Karpas-422 (cell line): ENCODE measurements at regions not wholly inside any gene's neighbourhood (a gene's known extent, or its start where the extent isn't known, plus 50 kb on each side); places are given as distances from the start of the nearest gene placed in this dataset.

Experiments
- DNase-seq: peaks from one replicate; pipeline ENCODE4 v3.0.0-alpha.2; 2015
- H2AFZ ChIP-seq: fragments of 200-600 bp; sonication (generic); 2 replicates; pipeline ENCODE4 v1.6.1; 2014; ENCODE audit warnings: antibody characterized with exemption, low read length, mixed read lengths
- H3K27ac ChIP-seq: fragments of 200-600 bp; sonication (generic); 2 replicates; pipeline ENCODE4 v1.5.1; 2014; ENCODE audit warnings: mild to moderate bottlenecking, low read length, moderate library complexity
- H3K27me3 ChIP-seq: fragments of 200-600 bp; sonication (generic); 2 replicates; pipeline ENCODE4 v1.6.1; 2014; ENCODE audit warnings: low read length, mixed read lengths
- H3K36me3 ChIP-seq: fragments of 200-600 bp; sonication (generic); 2 replicates; pipeline ENCODE4 v1.6.1; 2014; ENCODE audit warnings: low read length, mixed read lengths; ENCODE audit not compliant: insufficient read depth
- H3K4me1 ChIP-seq: fragments of 200-600 bp; sonication (generic); 2 replicates; pipeline ENCODE4 v1.6.1; 2014; ENCODE audit warnings: mild to moderate bottlenecking, low read length, mixed read lengths
- H3K4me2 ChIP-seq: fragments of 200-600 bp; sonication (generic); 2 replicates; pipeline ENCODE4 v1.6.1; 2014; ENCODE audit warnings: low read length, low read depth, mild to moderate bottlenecking; ENCODE audit not compliant: poor library complexity, severe bottlenecking
- H3K4me3 ChIP-seq: fragments of 200-600 bp; sonication (generic); 2 replicates; pipeline ENCODE4 v1.5.1; 2014; ENCODE audit warnings: mild to moderate bottlenecking, antibody characterized with exemption, low read length, mixed read lengths
- H3K79me2 ChIP-seq: fragments of 200-600 bp; sonication (generic); 2 replicates; pipeline ENCODE4 v1.6.1; 2014; ENCODE audit warnings: mild to moderate bottlenecking, low read length, mixed read lengths
- H3K9ac ChIP-seq: fragments of 200-600 bp; sonication (generic); 2 replicates; pipeline ENCODE4 v1.6.0; 2014; ENCODE audit warnings: low read length
- H3K9me2 ChIP-seq: fragments of 200-600 bp; sonication (generic), shearing (Covaris generic); replicated peaks from 2 replicates; pipeline ENCODE4 v1.6.0; 2014; ENCODE audit warnings: mild to moderate bottlenecking, low read length, moderate library complexity; ENCODE audit not compliant: insufficient read depth
- H3K9me3 ChIP-seq: fragments of 300-700, 200-600 bp; sonication (generic); 2 replicates; pipeline ENCODE4 v1.6.1; 2014; ENCODE audit warnings: low read length, mixed read lengths
- H4K20me1 ChIP-seq: fragments of 200-600 bp; sonication (generic); 2 replicates; pipeline ENCODE4 v1.6.1; 2014; ENCODE audit warnings: mild to moderate bottlenecking, antibody characterized with exemption, low read length, low read depth; ENCODE audit not compliant: insufficient read depth

DNA sequence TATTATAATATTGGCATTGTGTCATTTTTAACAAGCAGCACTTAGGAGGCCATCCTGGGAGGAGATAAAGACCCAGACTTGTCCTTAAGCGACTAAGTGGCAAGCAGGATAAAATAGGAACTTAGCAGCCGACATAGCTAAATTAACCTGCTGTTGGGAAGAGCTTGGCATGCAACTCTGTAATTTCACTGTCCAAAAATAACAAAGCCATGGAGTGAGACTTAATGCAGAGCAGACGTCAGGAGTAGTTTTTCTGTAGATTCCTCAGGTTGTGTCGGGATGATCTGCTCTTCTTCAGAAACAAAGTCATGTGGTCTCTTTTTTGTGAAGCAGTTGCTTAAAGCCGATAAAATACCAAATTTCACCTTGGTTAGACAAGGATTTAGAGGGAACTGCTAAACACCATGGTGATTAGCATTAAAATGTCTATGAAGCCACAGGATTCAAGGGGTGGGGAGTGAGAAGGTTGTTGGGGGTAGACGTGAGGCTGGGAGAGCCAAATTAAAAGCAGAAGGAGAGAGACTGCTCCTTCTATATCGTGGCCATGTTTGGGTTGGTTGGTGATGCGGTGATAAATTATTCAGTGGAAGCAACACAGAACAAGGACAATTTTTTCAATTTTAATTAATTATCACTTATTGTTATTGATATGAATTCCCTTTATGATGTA lies 303.0 kb downstream of the CSNK1G3 start:
- Histone ChIP-seq H3K4me1 (peaks cover 59% of the 10 kb centered on the region), H3K9me3 (no peaks in the 10 kb centered on the region), H3K4me3 (peak overlapping the region; percentile 35; the same call in 1 of the 2 replicates), H3K27me3 (no peaks in the 10 kb centered on the region), H3K27ac (peak overlapping the region; percentile 96), H3K9ac (peak overlapping the region; percentile 61), H3K4me2 (peak overlapping the region; percentile 68), H3K36me3 (no peaks in the 10 kb centered on the region), H4K20me1 (no peaks in the 10 kb centered on the region), H3K9me2 (no peaks in the 10 kb centered on the region), H3K79me2 (no peaks in the 10 kb centered on the region), H2AFZ (peak overlapping the region; percentile 81)
- peak; percentile 69 for DNase-seq

DNA sequence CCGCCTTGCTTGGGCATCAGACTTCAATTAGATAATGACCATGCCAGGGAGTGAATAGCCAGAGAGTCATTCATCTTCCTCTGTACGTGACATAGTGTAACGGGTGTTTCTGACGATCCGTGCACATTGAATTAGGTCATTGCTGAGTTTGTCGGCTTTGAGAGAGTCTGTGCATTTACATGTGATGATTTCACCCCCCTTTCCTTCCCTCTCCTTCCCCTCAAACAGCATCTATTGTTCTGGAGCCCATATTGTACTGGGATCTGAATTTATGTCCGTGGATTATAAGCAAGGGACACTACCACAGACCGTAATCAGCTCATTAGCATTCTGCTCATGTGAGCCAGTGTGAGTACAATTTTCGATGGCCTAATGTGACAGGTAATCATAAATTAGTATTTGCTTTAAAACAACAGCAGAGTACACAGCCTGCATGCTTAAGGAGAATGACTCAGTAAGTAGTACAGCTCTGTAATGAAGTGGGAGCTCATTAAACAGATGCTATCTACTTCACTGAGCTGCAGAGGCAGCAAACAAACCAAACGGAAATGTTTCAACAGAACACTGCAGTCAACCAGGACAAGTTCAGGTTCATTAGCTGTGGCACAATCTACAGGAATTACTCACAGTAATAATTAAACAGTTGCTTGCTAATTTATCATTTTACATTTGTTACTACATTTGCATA lies 302.1 kb downstream of the CSNK1G3 start:
- Histone ChIP-seq H4K20me1 (no peaks in the 10 kb centered on the region), H2AFZ (peak overlapping the region; percentile 90), H3K36me3 (no peaks in the 10 kb centered on the region), H3K4me3 (peak overlapping the region; percentile 40), H3K9me3 (no peaks in the 10 kb centered on the region), H3K9ac (peak overlapping the region; percentile 61), H3K79me2 (no peaks in the 10 kb centered on the region), H3K9me2 (no peaks in the 10 kb centered on the region), H3K27me3 (no peaks in the 10 kb centered on the region), H3K4me2 (peak overlapping the region; percentile 68), H3K27ac (peak overlapping the region; percentile 96), H3K4me1 (peaks cover 68% of the 10 kb centered on the region)
- peak; percentile 84 for DNase-seq

DNA sequence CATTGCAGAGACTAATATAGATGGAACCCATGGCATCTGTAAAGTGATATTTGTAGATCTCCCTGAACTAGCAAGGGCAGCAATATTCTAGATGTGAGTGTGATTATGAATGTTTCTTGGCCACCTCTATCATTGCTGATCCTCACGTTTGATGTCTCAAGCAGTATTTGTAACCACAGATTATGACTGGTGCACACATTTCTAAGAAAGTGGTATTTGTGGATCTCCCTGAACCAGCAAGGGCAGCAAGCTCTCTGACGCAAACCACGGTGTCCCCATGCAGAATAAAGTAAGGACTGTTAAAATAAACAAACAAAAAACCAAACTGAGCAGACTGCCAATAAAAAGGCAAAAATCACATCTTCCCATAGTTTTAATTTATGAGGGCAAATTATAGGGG lies 301.3 kb downstream of the CSNK1G3 start:
- Histone ChIP-seq H3K27me3 (no peaks in the 10 kb centered on the region), H3K9me2 (no peaks in the 10 kb centered on the region), H3K79me2 (no peaks in the 10 kb centered on the region), H3K36me3 (no peaks in the 10 kb centered on the region), H4K20me1 (no peaks in the 10 kb centered on the region), H3K4me3 (peak overlapping the region; percentile 40; the same call in 1 of the 2 replicates), H3K4me1 (peaks cover 76% of the 10 kb centered on the region), H2AFZ (0 out of 2 replicates have a peak overlapping the region, but pooled peaks have one; percentile 90), H3K9ac (peak overlapping the region; percentile 61; the same call in 1 of the 2 replicates), H3K9me3 (no peaks in the 10 kb centered on the region), H3K4me2 (peak overlapping the region; percentile 68), H3K27ac (peak overlapping the region; percentile 96)
- no peak for DNase-seq

DNA sequence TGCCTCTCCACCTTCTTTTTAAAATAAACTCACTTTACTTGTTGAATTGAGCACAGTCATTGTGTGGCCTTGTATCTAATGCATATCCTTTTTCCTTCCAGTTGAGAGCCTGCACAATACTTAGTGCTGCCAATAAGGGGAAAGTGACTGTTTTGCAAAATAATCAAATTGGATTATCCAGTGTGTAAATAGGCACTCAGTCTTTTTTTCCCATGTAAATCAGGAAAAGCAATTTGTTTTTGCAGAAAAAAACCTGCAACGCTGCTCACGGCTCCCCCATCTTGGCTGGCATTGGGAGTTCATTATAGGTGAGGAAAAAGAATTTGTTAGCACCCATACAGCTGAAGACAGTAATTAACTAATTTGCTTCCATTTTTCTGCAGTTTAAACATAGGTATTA lies 299.9 kb downstream of the CSNK1G3 start:
- Histone ChIP-seq H3K9me2 (no peaks in the 10 kb centered on the region), H3K27ac (peak overlapping the region; percentile 96), H3K4me2 (peak overlapping the region; percentile 61), H3K79me2 (no peaks in the 10 kb centered on the region), H2AFZ (no peak overlapping the region), H4K20me1 (no peaks in the 10 kb centered on the region), H3K36me3 (no peaks in the 10 kb centered on the region), H3K4me1 (peaks cover 90% of the 10 kb centered on the region), H3K9me3 (no peaks in the 10 kb centered on the region), H3K27me3 (no peaks in the 10 kb centered on the region), H3K4me3 (no peak overlapping the region), H3K9ac (no peak overlapping the region)
- DNase-seq = no peak

DNA sequence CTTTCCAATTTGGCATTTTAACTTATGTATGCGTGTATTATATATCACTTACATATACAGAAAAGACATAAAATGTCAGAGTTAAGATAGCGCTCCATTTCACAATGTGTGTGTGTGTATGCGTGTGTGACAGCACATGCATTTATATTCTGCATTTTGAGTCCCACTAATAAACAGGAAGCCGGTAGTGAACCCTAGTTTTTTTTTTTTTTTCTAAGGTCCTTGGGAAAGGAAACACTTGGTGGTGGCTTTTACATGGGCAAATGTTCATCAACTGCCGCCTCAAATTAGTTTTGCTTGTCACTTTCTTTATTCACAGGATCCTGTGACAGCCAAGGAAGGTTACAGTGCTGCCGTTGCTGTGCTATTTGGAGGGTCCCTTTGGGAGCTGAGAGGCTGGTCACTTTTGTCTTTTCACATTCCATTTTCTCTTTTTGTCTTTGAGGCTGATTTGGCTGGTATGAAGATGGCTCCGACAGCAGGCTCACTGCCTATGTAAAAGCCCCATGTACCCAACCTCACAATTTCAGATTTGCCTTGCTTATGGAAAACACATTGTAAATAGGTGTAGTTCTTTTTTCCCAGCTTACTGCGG lies 298.9 kb downstream of the CSNK1G3 start:
- Histone ChIP-seq H3K9ac (peak overlapping the region; percentile 46), H3K79me2 (no peaks in the 10 kb centered on the region), H3K9me2 (no peaks in the 10 kb centered on the region), H3K4me3 (0 out of 2 replicates have a peak overlapping the region, but pooled peaks have one; percentile 0), H3K9me3 (no peaks in the 10 kb centered on the region), H3K4me2 (peak overlapping the region; percentile 61), H3K4me1 (peaks cover 93% of the 10 kb centered on the region), H3K27me3 (no peaks in the 10 kb centered on the region), H3K27ac (peak overlapping the region; percentile 96), H4K20me1 (no peaks in the 10 kb centered on the region), H3K36me3 (no peaks in the 10 kb centered on the region), H2AFZ (peak overlapping the region; percentile 58)
- DNase-seq = peak; percentile 83

DNA sequence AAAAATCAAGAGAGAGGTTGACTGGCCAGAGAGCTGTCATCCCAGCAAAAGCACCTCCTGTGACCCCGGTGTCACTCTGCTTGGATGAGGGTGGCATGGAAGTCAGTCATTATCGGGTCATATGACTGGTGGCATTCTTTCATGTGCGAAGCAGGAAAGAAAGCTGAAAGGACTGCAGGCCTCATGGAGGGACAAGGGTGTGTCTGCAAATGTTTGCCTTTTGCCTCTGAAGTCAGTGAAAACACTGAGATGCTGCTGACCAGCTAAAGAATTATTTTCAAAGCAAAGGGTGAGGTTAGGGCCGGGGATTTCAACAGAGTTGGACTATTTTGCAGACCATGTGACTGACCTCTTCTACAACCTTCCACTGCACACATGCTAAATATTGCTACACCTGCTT lies 298.3 kb downstream of the CSNK1G3 start:
- H3K4me1 ChIP-seq = peaks cover 87% of the 10 kb centered on the region
- H3K4me2 ChIP-seq = peak overlapping the region; percentile 61
- H3K9me2 ChIP-seq = no peaks in the 10 kb centered on the region
- peak overlapping the region; percentile 46 for H3K9ac ChIP-seq
- no peaks in the 10 kb centered on the region for H3K79me2 ChIP-seq
- peak overlapping the region; percentile 96 for H3K27ac ChIP-seq
- H3K4me3 ChIP-seq = 0 out of 2 replicates have a peak overlapping the region, but pooled peaks have one; percentile 0
- H3K36me3 ChIP-seq = no peaks in the 10 kb centered on the region
- no peaks in the 10 kb centered on the region for H3K27me3 ChIP-seq
- H3K9me3 ChIP-seq = no peaks in the 10 kb centered on the region
- no peaks in the 10 kb centered on the region for H4K20me1 ChIP-seq
- H2AFZ ChIP-seq = peak overlapping the region; percentile 58
- peak; percentile 55 for DNase-seq

DNA sequence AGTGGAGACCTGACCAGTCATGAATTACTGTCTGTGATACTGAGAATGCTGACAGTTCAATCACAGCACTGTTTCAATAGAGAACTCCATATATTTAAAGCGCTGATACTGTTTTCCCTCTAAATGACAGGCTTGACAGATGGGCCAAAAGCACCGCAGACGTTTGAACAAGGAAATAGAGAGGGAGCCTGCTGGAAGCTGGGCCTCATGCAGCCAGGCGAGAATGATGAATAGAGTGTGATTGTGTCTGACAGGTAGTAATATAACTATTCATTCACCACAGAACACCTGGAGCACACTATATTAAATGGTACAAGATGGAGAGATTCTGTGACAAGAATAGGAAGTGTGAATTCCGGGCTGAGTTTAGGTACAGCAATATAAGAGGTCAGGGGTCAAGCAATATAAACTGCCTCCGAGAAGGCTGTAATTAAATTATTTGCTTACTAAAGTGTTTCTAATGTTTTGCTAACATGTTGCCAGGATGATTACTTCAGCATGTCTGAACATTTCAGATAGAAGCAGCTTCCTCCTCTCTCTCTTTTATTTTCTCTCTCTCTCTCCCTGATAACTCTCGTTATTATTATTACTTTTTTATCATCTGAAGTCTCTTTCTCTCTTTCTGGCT lies 297.7 kb downstream of the CSNK1G3 start:
- Histone ChIP-seq H3K4me2 (peak overlapping the region; percentile 61), H3K9me2 (no peaks in the 10 kb centered on the region), H2AFZ (peak overlapping the region; percentile 58; the same call in 1 of the 2 replicates), H3K4me3 (peak overlapping the region; percentile 11), H3K27ac (peak overlapping the region; percentile 96), H3K27me3 (no peaks in the 10 kb centered on the region), H4K20me1 (no peaks in the 10 kb centered on the region), H3K36me3 (no peaks in the 10 kb centered on the region), H3K4me1 (peaks cover 82% of the 10 kb centered on the region), H3K9ac (peak overlapping the region; percentile 46), H3K79me2 (no peaks in the 10 kb centered on the region), H3K9me3 (no peaks in the 10 kb centered on the region)
- peak; percentile 93 for DNase-seq
